ENCODE measurements at regions not wholly inside any gene's neighbourhood (a gene's known extent, or its start where the extent isn't known, plus 50 kb on each side); places are given as distances from the start of the nearest gene placed in this dataset.
A peak's percentile ranks its signal among the peaks of the same experiment; 100 is the strongest.

GRCh38 chr1:56213068-56213467 is 366.3 kb downstream of the PLPP3 start:
- DNase-seq: no peak

GRCh38 chr1:56212143-56212542 is 367.2 kb downstream of the PLPP3 start:
- no peak for DNase-seq

- DNase-seq: no peak
Measured at GRCh38 chr1:56206391-56206790, 373.0 kb downstream of the PLPP3 start.

GRCh38 chr1:56204206-56204605 is 375.2 kb downstream of the PLPP3 start:
- no peak for DNase-seq

GRCh38 chr1:56202796-56203492 is 376.4 kb downstream of the PLPP3 start:
- DNase-seq: peak; percentile 31

- peak; percentile 46 for DNase-seq
Measured at GRCh38 chr1:56202186-56202585, 377.2 kb downstream of the PLPP3 start.

- peak; percentile 28 for DNase-seq
Measured at GRCh38 chr1:56200896-56201295, 378.5 kb downstream of the PLPP3 start.

GRCh38 chr1:56200442-56200841 is 378.9 kb downstream of the PLPP3 start:
- DNase-seq: peak; percentile 34

- DNase-seq: peak; percentile 61
Measured at GRCh38 chr1:56199956-56200355, 379.4 kb downstream of the PLPP3 start.

- DNase-seq: no peak
Measured at GRCh38 chr1:56199061-56199460, 380.3 kb downstream of the PLPP3 start.

GRCh38 chr1:56197946-56198345 is 381.4 kb downstream of the PLPP3 start:
- DNase-seq: no peak

GRCh38 chr1:56196839-56197238 is 382.5 kb downstream of the PLPP3 start:
- no peak for DNase-seq

- peak; percentile 85 for DNase-seq
Measured at GRCh38 chr1:56194701-56195300, 384.6 kb downstream of the PLPP3 start.

GRCh38 chr1:56193656-56194055 is 385.7 kb downstream of the PLPP3 start:
- DNase-seq: no peak

- DNase-seq: peak; percentile 59
Measured at GRCh38 chr1:56191369-56191768, 388.0 kb downstream of the PLPP3 start.

GRCh38 chr1:56190806-56191365 is 388.5 kb downstream of the PLPP3 start:
- peak; percentile 90 for DNase-seq

- no peak for DNase-seq
Measured at GRCh38 chr1:56189946-56190805, 389.2 kb downstream of the PLPP3 start.

- DNase-seq: no peak
Measured at GRCh38 chr1:56189454-56189853, 389.9 kb downstream of the PLPP3 start.

- no peak for DNase-seq
Measured at GRCh38 chr1:56188855-56189254, 390.5 kb downstream of the PLPP3 start.

- DNase-seq: peak; percentile 13
Measured at GRCh38 chr1:56188221-56188620, 391.1 kb downstream of the PLPP3 start.

- DNase-seq: no peak
Measured at GRCh38 chr1:56187405-56187804, 392.0 kb downstream of the PLPP3 start.

GRCh38 chr1:56185493-56185892 is 393.9 kb downstream of the PLPP3 start:
- DNase-seq: peak; percentile 68

GRCh38 chr1:56183151-56183550 is 396.2 kb downstream of the PLPP3 start:
- DNase-seq: no peak
